ENCODE measurements at regions not wholly inside any gene's neighbourhood (a gene's known extent, or its start where the extent isn't known, plus 50 kb on each side); places are given as distances from the start of the nearest gene placed in this dataset.

DNA sequence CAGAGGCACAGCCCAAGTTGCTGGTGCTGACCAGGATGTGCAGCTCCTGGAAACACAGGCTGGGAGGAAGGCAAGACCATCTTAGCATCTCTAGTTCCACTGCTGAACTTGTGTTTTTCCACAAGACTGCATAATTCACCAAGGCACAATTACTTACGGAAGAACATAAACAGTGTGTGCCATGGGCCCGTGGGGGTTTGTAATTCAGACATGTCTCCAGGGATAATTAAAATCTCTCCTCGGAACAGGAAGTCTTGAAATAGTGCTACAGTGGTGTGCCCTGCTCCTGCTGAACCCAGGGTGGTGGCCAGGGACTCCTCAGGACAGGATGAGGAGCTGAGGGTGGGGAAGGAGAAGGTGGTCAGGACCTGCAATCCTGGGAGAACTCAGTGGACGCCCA, 188.2 kb downstream of the CCT6B start:
- H3K36me3 ChIP-seq (ENCODE audit: control insufficient read depth, insufficient read depth, low read length), result no peaks in the 10 kb centered on the region
- no peaks in the 10 kb centered on the region for H3K9me3 ChIP-seq (ENCODE audit: control insufficient read depth, insufficient read depth, low read depth, low read length)
- H3K27me3 ChIP-seq (ENCODE audit: control insufficient read depth, insufficient read depth, low read length), result no peaks in the 10 kb centered on the region
- no peak overlapping the region for H3K9ac ChIP-seq (ENCODE audit: insufficient read depth, low read length)
- H3K4me1 ChIP-seq (ENCODE audit: control insufficient read depth, extremely low read depth, insufficient read depth, low read length), result no peaks in the 10 kb centered on the region
- H3K4me2 ChIP-seq (ENCODE audit: extremely low read depth, insufficient read depth, low read length), result no peak overlapping the region
- no peak for DNase-seq (ENCODE audit: low read depth in 2 of 2)
- TF ChIP-seq EZH2 (IDR thresholded peaks at IDR 0.05; ENCODE audit: low read length, missing control alignments) (no peak), CTCF (conservative IDR thresholded peaks at IDR 0.05 in 1 of 2, IDR thresholded peaks at IDR 0.05 in 1 of 2; ENCODE audit: low read depth in 1 of 2, low read length in 2 of 2) (no peak)
- no peak overlapping the region for H3K27ac ChIP-seq (ENCODE audit: insufficient read depth, low read length)
- H4K20me1 ChIP-seq (ENCODE audit: control insufficient read depth, extremely low read depth, insufficient read depth, low read length), result no peaks in the 10 kb centered on the region
- no peak overlapping the region for H2AFZ ChIP-seq (ENCODE audit: low read length)
- H3K79me2 ChIP-seq (ENCODE audit: control insufficient read depth, insufficient read depth, low read length), result no peaks in the 10 kb centered on the region
- no peak overlapping the region for H3K4me3 ChIP-seq (replicated peaks in 1 of 4; ENCODE audit: control extremely low read depth in 1 of 4, insufficient read depth in 1 of 4, low read depth in 3 of 4, low read length in 4 of 4)

DNA sequence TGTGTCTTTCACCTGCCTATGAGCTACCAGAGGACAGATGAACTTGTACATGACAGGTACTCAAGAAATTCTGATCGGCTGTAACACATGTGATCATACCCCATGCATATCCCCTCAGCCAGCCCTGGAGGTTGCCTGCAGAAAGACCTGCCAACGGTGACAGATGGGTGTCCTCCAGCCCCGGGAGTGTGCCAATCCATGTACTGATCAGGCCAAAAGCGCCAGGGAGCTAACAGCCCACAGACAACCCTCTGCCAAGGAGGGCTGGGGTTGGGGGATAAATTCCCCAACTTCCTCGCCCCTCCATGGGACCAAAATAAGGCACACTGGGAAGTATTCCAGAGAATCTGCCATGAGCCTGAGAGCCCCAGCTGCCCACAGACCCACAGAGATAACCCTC, 189.4 kb downstream of the CCT6B start:
- Histone ChIP-seq H3K4me2 (ENCODE audit: extremely low read depth, insufficient read depth, low read length) (no peak overlapping the region), H3K27ac (ENCODE audit: insufficient read depth, low read length) (no peak overlapping the region), H4K20me1 (ENCODE audit: control insufficient read depth, extremely low read depth, insufficient read depth, low read length) (no peaks in the 10 kb centered on the region), H3K36me3 (ENCODE audit: control insufficient read depth, insufficient read depth, low read length) (no peaks in the 10 kb centered on the region), H3K4me3 (replicated peaks in 1 of 4; ENCODE audit: control extremely low read depth in 1 of 4, insufficient read depth in 1 of 4, low read depth in 3 of 4, low read length in 4 of 4) (no peak overlapping the region), H3K9ac (ENCODE audit: insufficient read depth, low read length) (no peak overlapping the region), H2AFZ (ENCODE audit: low read length) (no peak overlapping the region), H3K4me1 (ENCODE audit: control insufficient read depth, extremely low read depth, insufficient read depth, low read length) (no peaks in the 10 kb centered on the region), H3K9me3 (ENCODE audit: control insufficient read depth, insufficient read depth, low read depth, low read length) (no peaks in the 10 kb centered on the region), H3K27me3 (ENCODE audit: control insufficient read depth, insufficient read depth, low read length) (no peaks in the 10 kb centered on the region), H3K79me2 (ENCODE audit: control insufficient read depth, insufficient read depth, low read length) (no peaks in the 10 kb centered on the region)
- TF ChIP-seq CTCF (conservative IDR thresholded peaks at IDR 0.05 in 1 of 2, IDR thresholded peaks at IDR 0.05 in 1 of 2; ENCODE audit: low read depth in 1 of 2, low read length in 2 of 2), result no peak
- no peak for TF ChIP-seq EZH2 (IDR thresholded peaks at IDR 0.05; ENCODE audit: low read length, missing control alignments)
- no peak for DNase-seq (ENCODE audit: low read depth in 2 of 2)

DNA sequence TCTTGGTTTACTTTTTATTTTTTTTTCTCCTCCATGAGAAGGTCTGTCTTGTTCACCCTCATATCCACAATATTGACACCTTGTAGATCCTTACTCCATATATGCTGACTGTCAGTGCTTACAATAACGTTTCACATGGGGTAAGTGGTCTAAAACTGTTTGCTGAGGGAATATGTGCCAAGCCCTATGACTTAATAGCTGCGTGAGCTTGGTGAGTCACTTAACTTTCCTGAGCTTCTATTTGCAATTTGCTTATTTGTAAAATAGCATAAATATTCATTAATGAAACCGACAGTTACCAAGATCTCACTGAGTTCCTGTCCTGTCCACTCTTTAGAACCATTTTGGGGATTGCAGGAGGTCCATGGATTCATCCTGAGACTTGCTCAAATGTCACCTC, 190.7 kb downstream of the CCT6B start:
- Histone ChIP-seq H3K4me1 (ENCODE audit: control insufficient read depth, extremely low read depth, insufficient read depth, low read length) (no peaks in the 10 kb centered on the region), H3K27ac (ENCODE audit: insufficient read depth, low read length) (no peak overlapping the region), H3K36me3 (ENCODE audit: control insufficient read depth, insufficient read depth, low read length) (no peaks in the 10 kb centered on the region), H3K9ac (ENCODE audit: insufficient read depth, low read length) (no peak overlapping the region), H3K9me3 (ENCODE audit: control insufficient read depth, insufficient read depth, low read depth, low read length) (no peaks in the 10 kb centered on the region), H3K27me3 (ENCODE audit: control insufficient read depth, insufficient read depth, low read length) (no peaks in the 10 kb centered on the region), H4K20me1 (ENCODE audit: control insufficient read depth, extremely low read depth, insufficient read depth, low read length) (no peaks in the 10 kb centered on the region), H3K4me2 (ENCODE audit: extremely low read depth, insufficient read depth, low read length) (no peak overlapping the region), H2AFZ (ENCODE audit: low read length) (no peak overlapping the region), H3K79me2 (ENCODE audit: control insufficient read depth, insufficient read depth, low read length) (no peaks in the 10 kb centered on the region), H3K4me3 (replicated peaks in 1 of 4; ENCODE audit: control extremely low read depth in 1 of 4, insufficient read depth in 1 of 4, low read depth in 3 of 4, low read length in 4 of 4) (no peak overlapping the region)
- TF ChIP-seq EZH2 (IDR thresholded peaks at IDR 0.05; ENCODE audit: low read length, missing control alignments), result no peak
- no peak for TF ChIP-seq CTCF (conservative IDR thresholded peaks at IDR 0.05 in 1 of 2, IDR thresholded peaks at IDR 0.05 in 1 of 2; ENCODE audit: low read depth in 1 of 2, low read length in 2 of 2)
- DNase-seq (ENCODE audit: low read depth in 2 of 2), result no peak

Measured in fibroblast of lung (primary cell).